Ramos (cell line): ENCODE measurements at regions not wholly inside any gene's neighbourhood (a gene's known extent, or its start where the extent isn't known, plus 50 kb on each side); places are given as distances from the start of the nearest gene placed in this dataset.

ENCODE experiments used
- in situ Hi-C: fragments of 300-500 bp; cut with MboI; formaldehyde crosslinking; loops from one replicate; pipeline ENCODE4 v1.14.3; 2022; ENCODE audit warnings: low sequenced_read_pairs; ENCODE audit not compliant: unreplicated experiment

GRCh38 chr22:49133541-49133940, 694.1 kb downstream of the BRD1 start:
- in situ Hi-C loops = no loop called here

- in situ Hi-C loops = no loop called here
Measured at GRCh38 chr22:49132009-49132408, 695.7 kb downstream of the BRD1 start.

GRCh38 chr22:49129736-49130135, 697.9 kb downstream of the BRD1 start:
- in situ Hi-C loops = no loop called here

- in situ Hi-C loops = no loop called here
Measured at GRCh38 chr22:49128874-49129273, 698.8 kb downstream of the BRD1 start.

- in situ Hi-C loops = no loop called here
Measured at GRCh38 chr22:49124608-49125007, 703.1 kb downstream of the BRD1 start.

GRCh38 chr22:49123621-49124192, 704.0 kb downstream of the BRD1 start:
- in situ Hi-C loops = no loop called here

- in situ Hi-C loops = no loop called here
Measured at GRCh38 chr22:49119551-49119952, 708.1 kb downstream of the BRD1 start.

- in situ Hi-C loops = no loop called here
Measured at GRCh38 chr22:49118065-49118464, 709.6 kb downstream of the BRD1 start.

GRCh38 chr22:49117486-49117885, 710.2 kb downstream of the BRD1 start:
- in situ Hi-C loops = no loop called here

GRCh38 chr22:49116486-49117120, 711.1 kb downstream of the BRD1 start:
- in situ Hi-C loops = no loop called here

GRCh38 chr22:49116021-49116420, 711.7 kb downstream of the BRD1 start:
- in situ Hi-C loops = no loop called here

GRCh38 chr22:49115197-49115596, 712.5 kb downstream of the BRD1 start:
- in situ Hi-C loops = no loop called here

GRCh38 chr22:49113758-49114157, 713.9 kb downstream of the BRD1 start:
- in situ Hi-C loops = no loop called here

- in situ Hi-C loops = no loop called here
Measured at GRCh38 chr22:49112661-49113626, 714.7 kb downstream of the BRD1 start.

- in situ Hi-C loops = no loop called here
Measured at GRCh38 chr22:49112176-49112575, 715.5 kb downstream of the BRD1 start.

GRCh38 chr22:49111085-49111484, 716.6 kb downstream of the BRD1 start:
- in situ Hi-C loops = no loop called here

GRCh38 chr22:49108636-49109315, 718.9 kb downstream of the BRD1 start:
- in situ Hi-C loops = no loop called here

GRCh38 chr22:49107961-49108530, 719.6 kb downstream of the BRD1 start:
- in situ Hi-C loops = no loop called here

GRCh38 chr22:49107561-49107960, 720.1 kb downstream of the BRD1 start:
- in situ Hi-C loops = no loop called here

- in situ Hi-C loops = no loop called here
Measured at GRCh38 chr22:49106842-49107152, 720.9 kb downstream of the BRD1 start.
